Ascending aorta (tissue), 2 donors: ENCODE measurements at regions not wholly inside any gene's neighbourhood (a gene's known extent, or its start where the extent isn't known, plus 50 kb on each side); places are given as distances from the start of the nearest gene placed in this dataset.

Experiments used
- DNase-seq, 2 donors: peaks; one replicate each; pipeline ENCODE4 v3.0.0-alpha.2; 2019; ENCODE audit warnings: low spot score in 2 of 2
- H3K27ac ChIP-seq, 2 donors: fragments of 200-600 bp; sonication (generic); one replicate each; pipeline ENCODE4 v1.5.1; 2016 to 2017; ENCODE audit warnings: mild to moderate bottlenecking in 1 of 2
- H3K27me3 ChIP-seq: fragments of 200-600 bp; sonication (generic); one replicate; pipeline ENCODE4 v1.5.1; 2017
- H3K36me3 ChIP-seq, 2 donors: fragments of 200-600 bp; sonication (generic); one replicate each; pipeline ENCODE4 v1.5.1; 2016
- H3K4me1 ChIP-seq, 2 donors: fragments of 200-600 bp; sonication (generic); one replicate each; pipeline ENCODE4 v1.5.1; 2016 to 2017; ENCODE audit warnings: mild to moderate bottlenecking in 1 of 2
- H3K4me3 ChIP-seq, 2 donors: fragments of 200-600 bp; sonication (generic); one replicate each; pipeline ENCODE4 v1.5.1; 2016 to 2017; ENCODE audit warnings: mild to moderate bottlenecking in 1 of 2
- H3K9me3 ChIP-seq, 2 donors: fragments of 200-600 bp; sonication (generic); one replicate each; pipeline ENCODE4 v1.5.1; 2016
- intact Hi-C: fragments of 100-400 bp; cut with DNase I; formaldehyde crosslinking; loops from one replicate; pipeline ENCODE4 v1.15.1; 2023
- TF ChIP-seq, protein P1 (sequence below), 3 experiments: fragments of 200-600 bp in 2 of 3; fragments of 450-650 bp in 1 of 3; sonication (generic) in 2 of 3; IDR thresholded peaks; one replicate each; pipeline ENCODE4 v1.5.1; 2016 to 2019; ENCODE audit warnings: antibody characterized with exemption in 3 of 3, mild to moderate bottlenecking in 1 of 3, moderate library complexity in 1 of 3

- no peak for DNase-seq
- Histone ChIP-seq H3K4me3 (no peak overlapping the region), H3K9me3 (no peaks in the 10 kb centered on the region), H3K36me3 (no peaks in the 10 kb centered on the region), H3K27me3 (no peaks in the 10 kb centered on the region), H3K4me1 (no peaks in the 10 kb centered on the region), H3K27ac (no peak overlapping the region)
- intact Hi-C loops, result no loop called here
- TF ChIP-seq, protein P1, sequence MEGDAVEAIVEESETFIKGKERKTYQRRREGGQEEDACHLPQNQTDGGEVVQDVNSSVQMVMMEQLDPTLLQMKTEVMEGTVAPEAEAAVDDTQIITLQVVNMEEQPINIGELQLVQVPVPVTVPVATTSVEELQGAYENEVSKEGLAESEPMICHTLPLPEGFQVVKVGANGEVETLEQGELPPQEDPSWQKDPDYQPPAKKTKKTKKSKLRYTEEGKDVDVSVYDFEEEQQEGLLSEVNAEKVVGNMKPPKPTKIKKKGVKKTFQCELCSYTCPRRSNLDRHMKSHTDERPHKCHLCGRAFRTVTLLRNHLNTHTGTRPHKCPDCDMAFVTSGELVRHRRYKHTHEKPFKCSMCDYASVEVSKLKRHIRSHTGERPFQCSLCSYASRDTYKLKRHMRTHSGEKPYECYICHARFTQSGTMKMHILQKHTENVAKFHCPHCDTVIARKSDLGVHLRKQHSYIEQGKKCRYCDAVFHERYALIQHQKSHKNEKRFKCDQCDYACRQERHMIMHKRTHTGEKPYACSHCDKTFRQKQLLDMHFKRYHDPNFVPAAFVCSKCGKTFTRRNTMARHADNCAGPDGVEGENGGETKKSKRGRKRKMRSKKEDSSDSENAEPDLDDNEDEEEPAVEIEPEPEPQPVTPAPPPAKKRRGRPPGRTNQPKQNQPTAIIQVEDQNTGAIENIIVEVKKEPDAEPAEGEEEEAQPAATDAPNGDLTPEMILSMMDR (IDR thresholded peaks at IDR 0.05), result no peak
Measured at GRCh38 chr1:112040891-112041740, 51.6 kb upstream of the KCND3 start.

DNA sequence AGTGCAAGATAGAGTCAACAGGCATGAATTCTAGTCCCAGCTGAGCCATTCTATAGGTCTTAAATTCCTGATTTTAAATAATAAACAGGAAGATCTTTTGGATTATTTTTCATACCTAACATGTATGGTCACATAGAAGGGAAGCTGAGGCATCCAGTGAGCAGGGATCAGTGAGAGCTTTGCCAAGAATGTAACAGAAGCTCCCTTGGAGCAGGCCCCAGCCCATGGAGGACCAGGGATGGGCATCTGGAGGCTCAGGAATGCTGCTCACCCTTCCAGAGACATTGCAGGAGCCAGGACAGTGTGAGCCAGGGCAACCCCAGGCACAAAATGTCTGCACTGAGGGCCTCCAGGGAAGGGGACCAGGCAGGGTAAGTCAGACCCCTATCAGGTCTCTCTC, 54.4 kb upstream of the KCND3 start:
- Histone ChIP-seq H3K27me3 (no peaks in the 10 kb centered on the region), H3K9me3 (peaks cover 0 to 4% of the 10 kb centered on the region in 2 donors), H3K4me3 (no peak overlapping the region), H3K27ac (no peak overlapping the region), H3K4me1 (no peaks in the 10 kb centered on the region), H3K36me3 (no peaks in the 10 kb centered on the region)
- no peak for DNase-seq
- intact Hi-C loops, result no loop called here
- TF ChIP-seq, protein P1 (IDR thresholded peaks at IDR 0.05), result no peak

DNA sequence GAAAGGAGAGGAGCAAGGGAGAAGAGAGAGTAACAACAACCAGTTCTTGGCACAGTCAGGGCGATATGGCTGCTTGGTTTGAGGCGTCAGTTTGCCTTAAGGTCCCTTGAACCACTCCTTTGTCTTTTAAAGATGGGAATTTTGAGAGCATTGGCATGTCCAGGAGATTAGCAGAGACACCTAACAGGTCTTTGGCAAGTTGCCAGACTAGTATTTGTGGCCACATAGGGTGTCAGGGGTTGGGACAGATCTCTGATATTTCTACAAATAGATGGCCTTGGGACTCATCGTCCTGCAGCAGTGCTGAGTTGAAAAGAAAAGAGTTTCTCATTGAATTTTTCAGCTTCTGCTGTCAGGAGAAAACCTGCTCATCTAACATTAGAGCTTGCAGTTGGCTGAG, 55.3 kb upstream of the KCND3 start:
- Histone ChIP-seq H3K4me3 (no peak overlapping the region), H3K36me3 (no peaks in the 10 kb centered on the region), H3K27ac (no peak overlapping the region), H3K27me3 (no peaks in the 10 kb centered on the region), H3K9me3 (peaks cover 0 to 4% of the 10 kb centered on the region in 2 donors), H3K4me1 (no peaks in the 10 kb centered on the region)
- no peak for DNase-seq
- intact Hi-C loops, result no loop called here
- TF ChIP-seq, protein P1 (IDR thresholded peaks at IDR 0.05), result no peak

DNA sequence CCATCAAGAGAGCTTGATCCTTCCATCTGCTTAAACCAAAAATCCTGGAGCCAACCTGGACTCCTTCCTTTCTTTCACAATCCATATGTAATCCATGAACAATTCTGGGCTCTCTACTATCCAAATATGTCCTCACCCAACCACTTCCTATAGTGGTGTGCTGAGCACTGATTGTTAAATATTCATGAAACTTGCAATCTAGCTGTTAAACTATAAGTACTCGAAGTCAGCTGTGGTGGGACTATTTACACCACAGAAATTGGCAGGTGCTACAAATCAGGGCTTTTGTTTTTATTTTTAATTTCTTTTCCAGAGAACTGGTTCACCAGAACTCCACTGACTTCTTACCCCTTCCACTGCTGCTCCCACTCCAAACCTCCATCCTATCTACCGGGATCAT, 57.2 kb upstream of the KCND3 start:
- no peaks in the 10 kb centered on the region for H3K27me3 ChIP-seq
- no peaks in the 10 kb centered on the region for H3K36me3 ChIP-seq
- H3K4me1 ChIP-seq, result no peaks in the 10 kb centered on the region
- H3K4me3 ChIP-seq, result no peak overlapping the region
- H3K9me3 ChIP-seq, result peaks cover 0 to 4% of the 10 kb centered on the region in 2 donors
- intact Hi-C loops, result no loop called here
- DNase-seq, result no peak
- H3K27ac ChIP-seq, result no peak overlapping the region
- TF ChIP-seq, protein P1 (IDR thresholded peaks at IDR 0.05), result no peak

- intact Hi-C loops, result no loop called here
Measured at GRCh38 chr1:112048421-112048820, 59.0 kb upstream of the KCND3 start.

More at GRCh38 chr1:112048421-112048820, 59.0 kb upstream of the KCND3 start:
- H3K4me1 ChIP-seq, result no peaks in the 10 kb centered on the region
- H3K9me3 ChIP-seq, result peaks cover 0 to 4% of the 10 kb centered on the region in 2 donors
- H3K27me3 ChIP-seq, result no peaks in the 10 kb centered on the region
- no peak overlapping the region for H3K27ac ChIP-seq
- H3K4me3 ChIP-seq, result no peak overlapping the region
- H3K36me3 ChIP-seq, result no peaks in the 10 kb centered on the region
- TF ChIP-seq, protein P1 (IDR thresholded peaks at IDR 0.05), result no peak
- DNase-seq, result no peak
